CD14-positive monocyte (primary cell): ENCODE measurements at regions not wholly inside any gene's neighbourhood (a gene's known extent, or its start where the extent isn't known, plus 50 kb on each side); places are given as distances from the start of the nearest gene placed in this dataset.

ENCODE experiments used
- DNase-seq, 3 donors: peaks; one replicate each; pipeline ENCODE4 v3.0.0-alpha.2; 2011 to 2022
- H2AFZ ChIP-seq: 2 replicates; pipeline ENCODE4 v1.6.0; 2012; ENCODE audit warnings: mild to moderate bottlenecking, low read depth, low read length, inconsistent platforms; ENCODE audit not compliant: insufficient read depth, poor library complexity, severe bottlenecking
- H3K27ac ChIP-seq, 2 donors: 1 replicate in 1 of 2; 2 replicates in 1 of 2; pipeline ENCODE4 v1.5.1; 2012 to 2013; ENCODE audit warnings: low read length in 2 of 2, control low read depth in 1 of 2, inconsistent platforms in 1 of 2, low read depth in 1 of 2, mild to moderate bottlenecking in 1 of 2
- H3K27me3 ChIP-seq, 2 donors: one replicate each; pipeline versions ENCODE4 v1.6.0 to v1.6.1; 2011 to 2013; ENCODE audit warnings: low read length in 2 of 2; ENCODE audit not compliant: control insufficient read depth in 2 of 2, insufficient read depth in 2 of 2
- H3K36me3 ChIP-seq, 2 donors: replicated peaks in 1 of 2; 1 replicate in 1 of 2; 2 replicates in 1 of 2; pipeline versions ENCODE4 v1.5.1 to v1.6.1; 2012 to 2013; ENCODE audit warnings: low read length in 2 of 2, control low read depth in 1 of 2, inconsistent platforms in 1 of 2, mild to moderate bottlenecking in 1 of 2; ENCODE audit not compliant: insufficient read depth in 2 of 2, control insufficient read depth in 1 of 2
- H3K4me1 ChIP-seq, 2 donors: 1 replicate in 1 of 2; 2 replicates in 1 of 2; pipeline versions ENCODE4 v1.5.1 to v1.6.1; 2012 to 2013; ENCODE audit warnings: low read length in 2 of 2, control low read depth in 1 of 2, inconsistent platforms in 1 of 2, mild to moderate bottlenecking in 1 of 2, moderate library complexity in 1 of 2; ENCODE audit not compliant: insufficient read depth in 2 of 2, control insufficient read depth in 1 of 2
- H3K4me2 ChIP-seq: replicated peaks from 2 replicates; pipeline ENCODE3; 2012; ENCODE audit warnings: low read length, moderate library complexity, mild to moderate bottlenecking; ENCODE audit not compliant: poor library complexity, severe bottlenecking; ENCODE audit errors: extremely low read depth
- H3K4me3 ChIP-seq, 3 experiments: fragments of 200-600 bp in 1 of 3; sonication (generic) in 1 of 3; replicated peaks in 1 of 3; 1 replicate in 2 of 3; 2 replicates in 1 of 3; pipeline ENCODE4 v1.5.1; 2011 to 2013; ENCODE audit warnings: low read length in 3 of 3, mild to moderate bottlenecking in 3 of 3, control low read depth in 2 of 3, low read depth in 2 of 3, inconsistent platforms in 1 of 3, moderate library complexity in 1 of 3
- H3K79me2 ChIP-seq: 2 replicates; pipeline ENCODE4 v1.6.0; 2012; ENCODE audit warnings: mild to moderate bottlenecking, control low read depth, inconsistent platforms, low read length, moderate library complexity; ENCODE audit not compliant: insufficient read depth
- H3K9ac ChIP-seq: 2 replicates; pipeline ENCODE4 v1.6.0; 2017; ENCODE audit warnings: low read length, mild to moderate bottlenecking; ENCODE audit not compliant: insufficient read depth, poor library complexity, severe bottlenecking
- H3K9me3 ChIP-seq, 2 donors: replicated peaks in 1 of 2; 1 replicate in 1 of 2; 2 replicates in 1 of 2; pipeline versions ENCODE4 v1.5.1 to v1.6.1; 2012 to 2013; ENCODE audit warnings: low read length in 2 of 2, control low read depth in 1 of 2; ENCODE audit not compliant: control insufficient read depth in 1 of 2, insufficient read depth in 1 of 2
- H4K20me1 ChIP-seq: 2 replicates; pipeline ENCODE4 v1.6.0; 2012; ENCODE audit warnings: mild to moderate bottlenecking, low read length, control low read depth, moderate library complexity; ENCODE audit not compliant: insufficient read depth
- H3K27ac Mint-ChIP-seq, 7 donors: one replicate each; pipeline ENCODE4 v1.8.0; 2020; ENCODE audit warnings: mild to moderate bottlenecking in 7 of 7, mixed read lengths in 7 of 7, moderate library complexity in 6 of 7, inconsistent platforms in 2 of 7
- H3K27me3 Mint-ChIP-seq, 3 donors: one replicate each; pipeline ENCODE4 v1.8.0; 2021 to 2022; ENCODE audit warnings: low read depth in 3 of 3, mild to moderate bottlenecking in 3 of 3, mixed read lengths in 3 of 3, moderate library complexity in 3 of 3, inconsistent platforms in 1 of 3
- H3K36me3 Mint-ChIP-seq, 2 donors: one replicate each; pipeline ENCODE4 v1.8.0; 2020; ENCODE audit warnings: mixed read lengths in 2 of 2, inconsistent platforms in 1 of 2, mild to moderate bottlenecking in 1 of 2
- H3K4me1 Mint-ChIP-seq: one replicate; pipeline ENCODE4 v1.8.0; 2020; ENCODE audit warnings: mild to moderate bottlenecking, mixed read lengths
- H3K4me3 Mint-ChIP-seq, 2 donors: one replicate each; pipeline ENCODE4 v1.8.0; 2020; ENCODE audit warnings: mild to moderate bottlenecking in 2 of 2, mixed read lengths in 2 of 2, moderate library complexity in 1 of 2
- H3K9me3 Mint-ChIP-seq, 7 donors: one replicate each; pipeline ENCODE4 v1.8.0; 2020 to 2022; ENCODE audit warnings: mixed read lengths in 7 of 7, mild to moderate bottlenecking in 6 of 7, moderate library complexity in 6 of 7, inconsistent platforms in 2 of 7
- WGBS: methylation state at CpG from one replicate; pipeline ENCODE4 v1.1.5; 2013; ENCODE audit warnings: missing lambda C conversion rate; ENCODE audit not compliant: insufficient coverage; 5-methylcytosine and 5-hydroxymethylcytosine counted together
- intact Hi-C, 2 donors: fragments of 100-400 bp; cut with micrococcal nuclease; formaldehyde crosslinking; loops; one replicate each; pipeline versions ENCODE4 v1.15.0 to v1.15.1; 2023
- TF ChIP-seq, protein P1 (sequence below): fragments of 200-600 bp; IDR thresholded peaks from one replicate; pipeline ENCODE4 v1.8.0; 2022; ENCODE audit warnings: antibody characterized with exemption, mild to moderate bottlenecking

DNA sequence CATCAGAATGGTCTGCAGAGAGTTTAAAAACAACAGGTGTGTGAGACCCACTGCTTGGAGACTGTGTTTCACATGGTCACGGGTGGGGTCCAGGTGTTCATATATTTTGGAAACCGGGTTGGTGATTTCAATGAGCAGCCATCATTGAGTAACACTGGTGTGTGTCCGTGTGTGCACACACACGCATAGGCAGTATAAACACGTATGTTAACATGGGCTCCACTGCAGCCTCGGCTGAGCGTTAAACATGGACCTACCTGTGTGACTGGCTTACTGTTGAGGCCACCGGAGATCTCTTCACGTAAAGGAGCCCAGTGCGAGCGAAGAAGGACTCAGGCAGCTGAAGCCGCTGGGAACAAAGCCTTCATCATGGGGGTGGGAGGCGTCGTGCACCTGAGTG is 56.9 kb upstream of the TLR3 start:
- Histone ChIP-seq H3K4me1 (no peaks in the 10 kb centered on the region), H2AFZ (no peak overlapping the region), H3K27me3 (peaks cover 0 to 3% of the 10 kb centered on the region in 2 donors), H3K27ac (no peak overlapping the region), H3K79me2 (no peaks in the 10 kb centered on the region), H4K20me1 (no peaks in the 10 kb centered on the region), H3K36me3 (no peaks in the 10 kb centered on the region), H3K9me3 (no peaks in the 10 kb centered on the region), H3K4me3 (no peak overlapping the region), H3K4me2 (no peak overlapping the region), H3K9ac (no peak overlapping the region)
- no peak overlapping the region for H3K4me3 Mint-ChIP-seq
- 95% methylated on average over 11 of the region's 14 CpGs for WGBS
- peaks cover 0 to 2% (median 0%) of the 10 kb centered on the region in 7 donors for H3K9me3 Mint-ChIP-seq
- no peaks in the 10 kb centered on the region for H3K4me1 Mint-ChIP-seq
- TF ChIP-seq, protein P1, sequence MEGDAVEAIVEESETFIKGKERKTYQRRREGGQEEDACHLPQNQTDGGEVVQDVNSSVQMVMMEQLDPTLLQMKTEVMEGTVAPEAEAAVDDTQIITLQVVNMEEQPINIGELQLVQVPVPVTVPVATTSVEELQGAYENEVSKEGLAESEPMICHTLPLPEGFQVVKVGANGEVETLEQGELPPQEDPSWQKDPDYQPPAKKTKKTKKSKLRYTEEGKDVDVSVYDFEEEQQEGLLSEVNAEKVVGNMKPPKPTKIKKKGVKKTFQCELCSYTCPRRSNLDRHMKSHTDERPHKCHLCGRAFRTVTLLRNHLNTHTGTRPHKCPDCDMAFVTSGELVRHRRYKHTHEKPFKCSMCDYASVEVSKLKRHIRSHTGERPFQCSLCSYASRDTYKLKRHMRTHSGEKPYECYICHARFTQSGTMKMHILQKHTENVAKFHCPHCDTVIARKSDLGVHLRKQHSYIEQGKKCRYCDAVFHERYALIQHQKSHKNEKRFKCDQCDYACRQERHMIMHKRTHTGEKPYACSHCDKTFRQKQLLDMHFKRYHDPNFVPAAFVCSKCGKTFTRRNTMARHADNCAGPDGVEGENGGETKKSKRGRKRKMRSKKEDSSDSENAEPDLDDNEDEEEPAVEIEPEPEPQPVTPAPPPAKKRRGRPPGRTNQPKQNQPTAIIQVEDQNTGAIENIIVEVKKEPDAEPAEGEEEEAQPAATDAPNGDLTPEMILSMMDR, result no peak
- no peak overlapping the region for H3K27ac Mint-ChIP-seq
- H3K36me3 Mint-ChIP-seq, result no peaks in the 10 kb centered on the region
- intact Hi-C loops, result no loop called here
- no peak for DNase-seq
- peaks cover 4 to 6% (median 6%) of the 10 kb centered on the region in 3 donors for H3K27me3 Mint-ChIP-seq

DNA sequence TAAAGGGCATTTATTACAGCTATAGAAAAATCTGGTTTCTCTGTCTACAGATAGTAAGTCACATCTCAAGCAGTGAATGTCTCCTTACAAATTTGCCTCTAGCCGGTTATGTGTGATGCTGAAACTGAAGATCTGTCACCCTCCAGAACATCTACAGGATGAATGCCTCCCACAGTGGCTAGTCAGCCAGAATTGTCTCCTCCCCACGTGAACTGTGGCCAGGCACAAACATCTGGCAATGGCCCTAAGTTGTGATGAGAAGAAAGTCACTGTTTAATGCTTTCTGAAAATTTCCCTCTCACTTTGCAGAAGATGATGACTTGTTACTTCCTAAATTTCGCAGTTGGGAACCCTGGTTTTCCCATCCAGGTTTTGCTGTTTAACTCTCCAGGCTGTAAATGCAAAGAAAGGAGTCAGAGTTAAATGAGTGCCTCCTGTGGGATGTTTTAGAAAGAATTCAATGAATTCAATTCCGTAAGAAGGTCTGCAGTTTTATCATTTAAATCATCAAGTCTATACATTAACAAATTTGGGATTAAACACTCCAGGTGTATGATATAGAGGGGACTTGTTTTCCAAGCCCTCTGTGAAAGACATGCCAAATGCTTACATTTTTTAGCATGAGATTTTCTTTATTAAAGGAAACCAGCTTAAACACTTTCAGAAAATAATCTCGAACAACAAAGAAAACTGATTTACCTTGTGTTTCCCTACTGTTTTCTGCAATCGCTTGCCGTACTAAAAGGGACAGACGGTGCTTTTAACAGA is 55.4 kb upstream of the TLR3 start:
- no peaks in the 10 kb centered on the region for H3K79me2 ChIP-seq
- H4K20me1 ChIP-seq, result no peaks in the 10 kb centered on the region
- no peaks in the 10 kb centered on the region for H3K4me1 ChIP-seq
- peaks cover 0 to 2% (median 0%) of the 10 kb centered on the region in 7 donors for H3K9me3 Mint-ChIP-seq
- no peak overlapping the region for H3K4me2 ChIP-seq
- no peaks in the 10 kb centered on the region for H3K9me3 ChIP-seq
- TF ChIP-seq, protein P1, result no peak
- H3K27ac ChIP-seq, result no peak overlapping the region
- H2AFZ ChIP-seq, result no peak overlapping the region
- H3K4me1 Mint-ChIP-seq, result no peaks in the 10 kb centered on the region
- no peak overlapping the region for H3K4me3 Mint-ChIP-seq
- H3K36me3 ChIP-seq, result no peaks in the 10 kb centered on the region
- peaks cover 0 to 3% of the 10 kb centered on the region in 2 donors for H3K27me3 ChIP-seq
- intact Hi-C loops, result no loop called here
- no peak for DNase-seq
- peaks cover 6 to 7% (median 6%) of the 10 kb centered on the region in 3 donors for H3K27me3 Mint-ChIP-seq
- H3K4me3 ChIP-seq, result no peak overlapping the region
- no CpG with 5 or more reads among the region's 8 CpGs for WGBS
- H3K27ac Mint-ChIP-seq, result no peak overlapping the region
- H3K36me3 Mint-ChIP-seq, result no peaks in the 10 kb centered on the region
- no peak overlapping the region for H3K9ac ChIP-seq
